Left forelimb (tissue), 1 donor: ENCODE measurements at regions not wholly inside any gene's neighbourhood (a gene's known extent, or its start where the extent isn't known, plus 50 kb on each side); places are given as distances from the start of the nearest gene placed in this dataset.
"Not testable (repeated sequence)": the region's sequence is repeated elsewhere in the genome, so short reads cannot be mapped to it uniquely, and the experiment has no call there.

ENCODE experiments used
- DNase-seq: peaks from one replicate; pipeline ENCODE4 v3.0.0-alpha.2; 2018; ENCODE audit warnings: low spot score

- no peak for DNase-seq
Observed at GRCh38 chr3:104137116-104137515, 1229.6 kb upstream of the ALCAM start.

GRCh38 chr3:104145164-104145563, 1221.5 kb upstream of the ALCAM start:
- DNase-seq: no peak

- no peak for DNase-seq
Observed at GRCh38 chr3:104149154-104149553, 1217.6 kb upstream of the ALCAM start.

- DNase-seq: no peak
Observed at GRCh38 chr3:104150724-104151123, 1216.0 kb upstream of the ALCAM start.

- DNase-seq: no peak
Observed at GRCh38 chr3:104154896-104155295, 1211.8 kb upstream of the ALCAM start.

- no peak for DNase-seq
Observed at GRCh38 chr3:104165866-104166265, 1200.8 kb upstream of the ALCAM start.

- no peak for DNase-seq
Observed at GRCh38 chr3:104168386-104168785, 1198.3 kb upstream of the ALCAM start.

GRCh38 chr3:104175696-104176095, 1191.0 kb upstream of the ALCAM start:
- DNase-seq: no peak

- DNase-seq: no peak
Observed at GRCh38 chr3:104176706-104177105, 1190.0 kb upstream of the ALCAM start.

GRCh38 chr3:104178680-104179079, 1188.0 kb upstream of the ALCAM start:
- no peak for DNase-seq

- no peak for DNase-seq
Observed at GRCh38 chr3:104180906-104181305, 1185.8 kb upstream of the ALCAM start.

GRCh38 chr3:104190681-104191080, 1176.0 kb upstream of the ALCAM start:
- no peak for DNase-seq

- DNase-seq: no peak
Observed at GRCh38 chr3:104198131-104198530, 1168.6 kb upstream of the ALCAM start.

- no peak for DNase-seq
Observed at GRCh38 chr3:104206925-104207324, 1159.8 kb upstream of the ALCAM start.

- no peak for DNase-seq
Observed at GRCh38 chr3:104214277-104214676, 1152.4 kb upstream of the ALCAM start.

- no peak for DNase-seq
Observed at GRCh38 chr3:104214937-104215336, 1151.8 kb upstream of the ALCAM start.

- DNase-seq: not testable (repeated sequence)
Observed at GRCh38 chr3:104219046-104219445, 1147.7 kb upstream of the ALCAM start.

GRCh38 chr3:104234442-104235194, 1132.1 kb upstream of the ALCAM start:
- no peak for DNase-seq

- DNase-seq: no peak
Observed at GRCh38 chr3:104244680-104245220, 1122.0 kb upstream of the ALCAM start.

- no peak for DNase-seq
Observed at GRCh38 chr3:104245261-104245660, 1121.4 kb upstream of the ALCAM start.

- DNase-seq: no peak
Observed at GRCh38 chr3:104245981-104246380, 1120.7 kb upstream of the ALCAM start.

- DNase-seq: no peak
Observed at GRCh38 chr3:104257486-104257885, 1109.2 kb upstream of the ALCAM start.

GRCh38 chr3:104263477-104263876, 1103.2 kb upstream of the ALCAM start:
- no peak for DNase-seq

GRCh38 chr3:104266219-104266618, 1100.5 kb upstream of the ALCAM start:
- not testable (repeated sequence) for DNase-seq
